ENCODE measurements at regions not wholly inside any gene's neighbourhood (a gene's known extent, or its start where the extent isn't known, plus 50 kb on each side); places are given as distances from the start of the nearest gene placed in this dataset.

- Mint-ChIP-seq H3K4me3 (ENCODE audit: low read depth) (no peak overlapping the region), H3K27me3 (peaks cover 7% of the 10 kb centered on the region), H3K36me3 (ENCODE audit: insufficient read depth) (no peaks in the 10 kb centered on the region), H3K9me3 (ENCODE audit: low read depth) (no peaks in the 10 kb centered on the region), H3K27ac (no peak overlapping the region), H3K4me1 (ENCODE audit: low read depth) (peaks cover 1% of the 10 kb centered on the region)
- DNase-seq (ENCODE audit: low spot score, unreplicated experiment), result no peak
- TF ChIP-seq, protein P1, sequence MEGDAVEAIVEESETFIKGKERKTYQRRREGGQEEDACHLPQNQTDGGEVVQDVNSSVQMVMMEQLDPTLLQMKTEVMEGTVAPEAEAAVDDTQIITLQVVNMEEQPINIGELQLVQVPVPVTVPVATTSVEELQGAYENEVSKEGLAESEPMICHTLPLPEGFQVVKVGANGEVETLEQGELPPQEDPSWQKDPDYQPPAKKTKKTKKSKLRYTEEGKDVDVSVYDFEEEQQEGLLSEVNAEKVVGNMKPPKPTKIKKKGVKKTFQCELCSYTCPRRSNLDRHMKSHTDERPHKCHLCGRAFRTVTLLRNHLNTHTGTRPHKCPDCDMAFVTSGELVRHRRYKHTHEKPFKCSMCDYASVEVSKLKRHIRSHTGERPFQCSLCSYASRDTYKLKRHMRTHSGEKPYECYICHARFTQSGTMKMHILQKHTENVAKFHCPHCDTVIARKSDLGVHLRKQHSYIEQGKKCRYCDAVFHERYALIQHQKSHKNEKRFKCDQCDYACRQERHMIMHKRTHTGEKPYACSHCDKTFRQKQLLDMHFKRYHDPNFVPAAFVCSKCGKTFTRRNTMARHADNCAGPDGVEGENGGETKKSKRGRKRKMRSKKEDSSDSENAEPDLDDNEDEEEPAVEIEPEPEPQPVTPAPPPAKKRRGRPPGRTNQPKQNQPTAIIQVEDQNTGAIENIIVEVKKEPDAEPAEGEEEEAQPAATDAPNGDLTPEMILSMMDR (IDR thresholded peaks at IDR 0.05; ENCODE audit: unreplicated experiment), result no peak
Observed at GRCh38 chrX:39930786-39931528, 166.8 kb downstream of the BCOR start.

GRCh38 chrX:39931529-39932282 is 166.1 kb downstream of the BCOR start:
- no peak overlapping the region for H3K4me3 Mint-ChIP-seq (ENCODE audit: low read depth)
- H3K4me1 Mint-ChIP-seq (ENCODE audit: low read depth), result peaks cover 1% of the 10 kb centered on the region
- TF ChIP-seq, protein P1 (IDR thresholded peaks at IDR 0.05; ENCODE audit: unreplicated experiment), result no peak
- no peak for DNase-seq (ENCODE audit: low spot score, unreplicated experiment)
- H3K27me3 Mint-ChIP-seq, result peaks cover 7% of the 10 kb centered on the region
- no peaks in the 10 kb centered on the region for H3K9me3 Mint-ChIP-seq (ENCODE audit: low read depth)
- no peaks in the 10 kb centered on the region for H3K36me3 Mint-ChIP-seq (ENCODE audit: insufficient read depth)
- no peak overlapping the region for H3K27ac Mint-ChIP-seq

GRCh38 chrX:39935411-39936064 is 162.2 kb downstream of the BCOR start:
- H3K4me3 Mint-ChIP-seq (ENCODE audit: low read depth), result no peak overlapping the region
- no peaks in the 10 kb centered on the region for H3K4me1 Mint-ChIP-seq (ENCODE audit: low read depth)
- DNase-seq (ENCODE audit: low spot score, unreplicated experiment), result no peak
- no peaks in the 10 kb centered on the region for H3K36me3 Mint-ChIP-seq (ENCODE audit: insufficient read depth)
- H3K27me3 Mint-ChIP-seq, result peaks cover 5% of the 10 kb centered on the region
- H3K27ac Mint-ChIP-seq, result no peak overlapping the region
- H3K9me3 Mint-ChIP-seq (ENCODE audit: low read depth), result no peaks in the 10 kb centered on the region
- TF ChIP-seq, protein P1 (IDR thresholded peaks at IDR 0.05; ENCODE audit: unreplicated experiment), result no peak

DNA sequence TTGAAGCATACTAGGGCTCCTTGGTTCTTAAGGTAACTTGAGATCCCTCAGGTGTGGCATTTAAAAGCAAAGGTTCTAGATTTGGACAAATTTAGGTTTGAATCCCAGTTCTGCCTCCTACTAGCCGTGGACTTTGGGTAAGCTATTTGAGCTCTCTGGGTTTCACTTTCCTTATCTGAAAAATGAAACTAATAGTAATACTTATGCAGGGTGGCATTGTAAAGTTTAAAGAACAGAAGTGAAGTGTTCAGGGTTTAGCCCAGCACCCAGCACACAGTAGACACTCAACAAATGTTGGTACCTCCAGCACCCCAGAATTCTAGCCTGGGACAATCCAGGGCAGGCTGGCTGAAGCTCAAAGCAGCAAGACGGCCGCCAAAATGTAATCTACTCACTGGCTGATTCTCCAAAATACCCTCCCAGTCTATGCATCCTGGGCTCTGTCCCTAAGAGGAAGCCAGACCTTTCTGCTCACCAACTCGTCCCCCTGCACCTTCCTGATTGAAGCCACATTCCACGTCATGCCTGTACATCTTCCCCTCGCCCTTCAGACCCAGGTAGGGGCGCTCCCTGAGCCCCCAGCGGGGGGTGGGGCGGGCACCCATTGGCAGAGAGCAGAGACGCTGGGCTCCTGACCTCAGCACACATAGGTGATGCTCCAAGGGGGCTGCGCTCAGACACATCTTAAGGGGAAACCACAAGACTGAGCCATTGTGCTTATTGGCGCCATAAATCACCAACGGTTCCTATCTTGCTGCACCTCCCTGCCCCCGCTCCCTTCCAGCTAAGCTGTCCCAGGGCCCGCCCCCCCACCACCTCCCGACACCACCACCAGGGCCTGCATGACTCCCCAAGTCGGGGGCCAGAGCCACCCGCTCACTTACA is 160.6 kb downstream of the BCOR start:
- H3K36me3 Mint-ChIP-seq (ENCODE audit: insufficient read depth), result no peaks in the 10 kb centered on the region
- H3K27me3 Mint-ChIP-seq, result no peaks in the 10 kb centered on the region
- no peak overlapping the region for H3K27ac Mint-ChIP-seq
- H3K4me3 Mint-ChIP-seq (ENCODE audit: low read depth), result no peak overlapping the region
- TF ChIP-seq, protein P1 (IDR thresholded peaks at IDR 0.05; ENCODE audit: unreplicated experiment), result no peak
- no peaks in the 10 kb centered on the region for H3K9me3 Mint-ChIP-seq (ENCODE audit: low read depth)
- H3K4me1 Mint-ChIP-seq (ENCODE audit: low read depth), result no peaks in the 10 kb centered on the region
- no peak for DNase-seq (ENCODE audit: low spot score, unreplicated experiment)
